OCI-LY1 (cell line): ENCODE measurements at regions not wholly inside any gene's neighbourhood (a gene's known extent, or its start where the extent isn't known, plus 50 kb on each side); places are given as distances from the start of the nearest gene placed in this dataset.

Experiments used
- EZH2 ChIP-seq: fragments of 200-600 bp; sonication (generic), shearing (Covaris generic); IDR thresholded peaks from 2 replicates; pipeline ENCODE4 v1.8.0; 2017; ENCODE audit warnings: borderline replicate concordance, mixed run types, mild to moderate bottlenecking, antibody characterized with exemption, low read length, moderate library complexity, mixed read lengths
- TF ChIP-seq, protein P1 (sequence below): fragments of 200-600 bp; sonication (generic), shearing (Covaris generic); IDR thresholded peaks from 2 replicates; pipeline ENCODE4 v1.5.1; 2017; ENCODE audit warnings: mild to moderate bottlenecking, antibody characterized with exemption, low read length, moderate library complexity, mixed read lengths

- TF ChIP-seq, protein P1, sequence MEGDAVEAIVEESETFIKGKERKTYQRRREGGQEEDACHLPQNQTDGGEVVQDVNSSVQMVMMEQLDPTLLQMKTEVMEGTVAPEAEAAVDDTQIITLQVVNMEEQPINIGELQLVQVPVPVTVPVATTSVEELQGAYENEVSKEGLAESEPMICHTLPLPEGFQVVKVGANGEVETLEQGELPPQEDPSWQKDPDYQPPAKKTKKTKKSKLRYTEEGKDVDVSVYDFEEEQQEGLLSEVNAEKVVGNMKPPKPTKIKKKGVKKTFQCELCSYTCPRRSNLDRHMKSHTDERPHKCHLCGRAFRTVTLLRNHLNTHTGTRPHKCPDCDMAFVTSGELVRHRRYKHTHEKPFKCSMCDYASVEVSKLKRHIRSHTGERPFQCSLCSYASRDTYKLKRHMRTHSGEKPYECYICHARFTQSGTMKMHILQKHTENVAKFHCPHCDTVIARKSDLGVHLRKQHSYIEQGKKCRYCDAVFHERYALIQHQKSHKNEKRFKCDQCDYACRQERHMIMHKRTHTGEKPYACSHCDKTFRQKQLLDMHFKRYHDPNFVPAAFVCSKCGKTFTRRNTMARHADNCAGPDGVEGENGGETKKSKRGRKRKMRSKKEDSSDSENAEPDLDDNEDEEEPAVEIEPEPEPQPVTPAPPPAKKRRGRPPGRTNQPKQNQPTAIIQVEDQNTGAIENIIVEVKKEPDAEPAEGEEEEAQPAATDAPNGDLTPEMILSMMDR = no peak
- TF ChIP-seq EZH2 = no peak
These were observed 229.8 kb upstream of the TARS1 start for GRCh38 chr5:33210978-33211377.
